ENCODE measurements at regions not wholly inside any gene's neighbourhood (a gene's known extent, or its start where the extent isn't known, plus 50 kb on each side); places are given as distances from the start of the nearest gene placed in this dataset.

GRCh38 chr11:133727774-133728173 lies 117.5 kb downstream of the SPATA19 start:
- H3K27me3 ChIP-seq: no peaks in the 10 kb centered on the region
- no peak overlapping the region for H3K27ac ChIP-seq
- no peaks in the 10 kb centered on the region for H3K9me3 ChIP-seq
- no peak for DNase-seq
- 74 to 82% (median 79%) methylated on average over 8 of the region's 8 CpGs for WGBS, 5 donors
- no peaks in the 10 kb centered on the region for H3K36me3 ChIP-seq
- TF ChIP-seq, protein P1, sequence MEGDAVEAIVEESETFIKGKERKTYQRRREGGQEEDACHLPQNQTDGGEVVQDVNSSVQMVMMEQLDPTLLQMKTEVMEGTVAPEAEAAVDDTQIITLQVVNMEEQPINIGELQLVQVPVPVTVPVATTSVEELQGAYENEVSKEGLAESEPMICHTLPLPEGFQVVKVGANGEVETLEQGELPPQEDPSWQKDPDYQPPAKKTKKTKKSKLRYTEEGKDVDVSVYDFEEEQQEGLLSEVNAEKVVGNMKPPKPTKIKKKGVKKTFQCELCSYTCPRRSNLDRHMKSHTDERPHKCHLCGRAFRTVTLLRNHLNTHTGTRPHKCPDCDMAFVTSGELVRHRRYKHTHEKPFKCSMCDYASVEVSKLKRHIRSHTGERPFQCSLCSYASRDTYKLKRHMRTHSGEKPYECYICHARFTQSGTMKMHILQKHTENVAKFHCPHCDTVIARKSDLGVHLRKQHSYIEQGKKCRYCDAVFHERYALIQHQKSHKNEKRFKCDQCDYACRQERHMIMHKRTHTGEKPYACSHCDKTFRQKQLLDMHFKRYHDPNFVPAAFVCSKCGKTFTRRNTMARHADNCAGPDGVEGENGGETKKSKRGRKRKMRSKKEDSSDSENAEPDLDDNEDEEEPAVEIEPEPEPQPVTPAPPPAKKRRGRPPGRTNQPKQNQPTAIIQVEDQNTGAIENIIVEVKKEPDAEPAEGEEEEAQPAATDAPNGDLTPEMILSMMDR (IDR thresholded peaks at IDR 0.05): no peak
- TF ChIP-seq POLR2A (IDR thresholded peaks at IDR 0.05) (no peak), POLR2AphosphoS5 (IDR thresholded peaks at IDR 0.05) (no peak), EP300 (IDR thresholded peaks at IDR 0.05) (no peak)
- H3K4me3 ChIP-seq: no peak overlapping the region
- H3K4me1 ChIP-seq: no peaks in the 10 kb centered on the region
- intact Hi-C loops (cut with DNase I; ENCODE audit: low total_unique reads): no loop called here

DNA sequence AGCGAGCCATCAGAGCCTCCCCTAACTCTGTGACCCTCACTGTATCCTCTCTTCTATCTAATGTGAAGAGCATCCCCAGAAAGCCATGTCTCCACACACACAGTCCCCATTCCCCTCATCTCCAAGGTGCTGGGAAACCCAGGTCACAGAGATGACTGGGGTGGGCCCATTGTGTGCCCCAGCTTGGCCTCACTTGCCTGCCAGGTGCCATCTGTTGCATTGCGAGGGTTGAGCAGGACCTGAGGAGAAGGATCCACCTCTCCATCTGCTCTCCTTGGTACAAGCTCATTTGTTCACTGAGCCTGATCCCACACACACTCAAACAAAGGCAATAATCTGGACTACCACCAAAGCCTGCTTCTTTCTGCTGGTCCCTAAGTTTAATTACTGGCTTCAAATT lies 118.8 kb downstream of the SPATA19 start:
- TF ChIP-seq EP300 (IDR thresholded peaks at IDR 0.05) (no peak), POLR2AphosphoS5 (IDR thresholded peaks at IDR 0.05) (no peak), POLR2A (IDR thresholded peaks at IDR 0.05) (no peak)
- TF ChIP-seq, protein P1 (IDR thresholded peaks at IDR 0.05): no peak
- WGBS, 5 donors: 61 to 86% (median 74%) methylated on average over 2 of the region's 2 CpGs
- peak in 1 of 2 donors; percentile 21 for DNase-seq
- Histone ChIP-seq H3K4me3 (no peak overlapping the region), H3K27me3 (no peaks in the 10 kb centered on the region), H3K36me3 (no peaks in the 10 kb centered on the region), H3K4me1 (no peaks in the 10 kb centered on the region), H3K9me3 (no peaks in the 10 kb centered on the region), H3K27ac (no peak overlapping the region)
- intact Hi-C loops (cut with DNase I; ENCODE audit: low total_unique reads): no loop called here

- intact Hi-C loops (cut with DNase I; ENCODE audit: low total_unique reads): no loop called here
- H3K4me1 ChIP-seq: no peaks in the 10 kb centered on the region
- TF ChIP-seq, protein P1 (IDR thresholded peaks at IDR 0.05): no peak
- no peak for TF ChIP-seq POLR2AphosphoS5 (IDR thresholded peaks at IDR 0.05)
- DNase-seq: no peak
- no peaks in the 10 kb centered on the region for H3K27me3 ChIP-seq
- 59 to 76% (median 74%) methylated on average over 7 of the region's 7 CpGs for WGBS, 5 donors
- H3K27ac ChIP-seq: no peak overlapping the region
- H3K4me3 ChIP-seq: no peak overlapping the region
- no peaks in the 10 kb centered on the region for H3K9me3 ChIP-seq
- H3K36me3 ChIP-seq: no peaks in the 10 kb centered on the region
These were observed 121.2 kb downstream of the SPATA19 start for GRCh38 chr11:133724116-133724515.

DNA sequence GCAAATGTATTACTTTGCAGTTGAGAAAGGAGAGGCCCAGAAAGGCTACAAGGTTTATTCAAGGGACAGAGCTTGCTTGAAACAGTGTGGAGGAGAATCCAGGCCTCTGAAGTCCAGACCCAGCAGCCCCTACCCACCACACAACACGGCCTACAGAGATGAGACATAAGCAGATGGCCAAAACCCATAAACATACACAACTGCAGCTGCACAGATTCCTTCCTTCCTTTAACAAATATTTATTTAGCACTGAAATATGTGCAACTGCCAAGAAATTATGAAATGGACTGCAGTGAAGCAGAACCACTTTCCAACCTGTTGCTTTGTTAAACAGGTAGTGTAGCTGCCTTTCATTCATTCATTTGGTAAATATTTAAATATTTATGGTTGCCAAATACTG lies 122.3 kb downstream of the SPATA19 start:
- H3K27me3 ChIP-seq: peaks cover 0 to under 1% (median 0%) of the 10 kb centered on the region in 3 donors
- H3K4me1 ChIP-seq: no peaks in the 10 kb centered on the region
- H3K36me3 ChIP-seq: no peaks in the 10 kb centered on the region
- TF ChIP-seq EP300 (IDR thresholded peaks at IDR 0.05) (no peak), POLR2A (IDR thresholded peaks at IDR 0.05) (no peak), POLR2AphosphoS5 (IDR thresholded peaks at IDR 0.05) (no peak)
- TF ChIP-seq, protein P1 (IDR thresholded peaks at IDR 0.05): no peak
- intact Hi-C loops (cut with DNase I; ENCODE audit: low total_unique reads): no loop called here
- DNase-seq: peak in 1 of 2 donors; percentile 39
- WGBS, 5 donors: 8 to 25% (median 12%) methylated on average over 1 of the region's 1 CpG
- H3K27ac ChIP-seq: no peak overlapping the region
- H3K9me3 ChIP-seq: no peaks in the 10 kb centered on the region
- H3K4me3 ChIP-seq: no peak overlapping the region

Data from stomach (tissue), 8 donors.